HG03442 (cell line): ENCODE measurements at regions not wholly inside any gene's neighbourhood (a gene's known extent, or its start where the extent isn't known, plus 50 kb on each side); places are given as distances from the start of the nearest gene placed in this dataset.
"Not testable (repeated sequence)": the region's sequence is repeated elsewhere in the genome, so short reads cannot be mapped to it uniquely, and the experiment has no call there.

Experiments used
- ATAC-seq: cut with Tn5 transposase; IDR thresholded peaks from one replicate; pipeline ENCODE4 v1.9.1; 2021; ENCODE audit warnings: mild to moderate bottlenecking, moderate library complexity; ENCODE audit not compliant: unreplicated experiment

DNA sequence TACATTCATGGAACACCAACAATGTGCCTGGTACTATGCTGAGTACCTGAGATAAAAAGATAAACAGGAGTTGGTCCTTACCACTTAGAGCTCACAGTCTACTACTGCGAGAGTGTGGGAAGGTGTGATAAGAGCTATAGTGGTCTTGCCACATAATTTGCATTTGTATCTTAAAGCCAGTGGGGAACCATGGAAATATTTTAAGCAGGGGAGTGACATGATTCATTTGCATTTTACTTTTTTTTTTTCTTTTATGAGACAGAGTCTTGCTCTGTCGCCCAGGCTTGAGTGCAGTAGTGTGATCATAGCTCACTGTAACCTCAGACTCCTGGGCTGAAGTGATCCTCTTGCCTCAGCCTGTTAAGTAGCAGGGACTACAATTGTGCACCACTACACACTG, 53.6 kb downstream of the SRGAP2 start:
- ATAC-seq, result peak; percentile 94

DNA sequence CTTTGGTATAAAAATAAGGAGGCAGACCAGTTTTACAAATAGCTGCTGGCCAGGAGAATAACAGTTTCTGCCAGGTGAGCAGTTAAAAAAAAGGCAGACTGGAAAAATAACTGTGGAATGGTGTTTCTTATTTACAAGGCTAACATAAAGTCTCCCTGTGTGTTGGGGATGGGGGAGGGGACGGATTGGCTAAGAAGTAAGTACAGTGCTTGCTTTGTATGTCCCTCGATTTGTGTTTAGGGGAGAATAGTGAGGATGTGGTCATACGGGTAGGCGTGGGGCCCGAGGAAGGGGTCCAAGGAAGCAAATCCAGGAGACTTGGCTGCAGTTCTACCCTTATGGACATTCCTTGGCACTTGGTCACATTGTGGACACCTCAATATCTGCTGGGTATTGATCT, 58.1 kb downstream of the SRGAP2 start:
- ATAC-seq, result not testable (repeated sequence)

- not testable (repeated sequence) for ATAC-seq
These were observed 59.1 kb downstream of the SRGAP2 start for GRCh38 chr1:206262424-206262823.

- ATAC-seq, result not testable (repeated sequence)
These were observed 61.6 kb downstream of the SRGAP2 start for GRCh38 chr1:206264916-206265315.

- not testable (repeated sequence) for ATAC-seq
These were observed 67.8 kb downstream of the SRGAP2 start for GRCh38 chr1:206271153-206271552.

DNA sequence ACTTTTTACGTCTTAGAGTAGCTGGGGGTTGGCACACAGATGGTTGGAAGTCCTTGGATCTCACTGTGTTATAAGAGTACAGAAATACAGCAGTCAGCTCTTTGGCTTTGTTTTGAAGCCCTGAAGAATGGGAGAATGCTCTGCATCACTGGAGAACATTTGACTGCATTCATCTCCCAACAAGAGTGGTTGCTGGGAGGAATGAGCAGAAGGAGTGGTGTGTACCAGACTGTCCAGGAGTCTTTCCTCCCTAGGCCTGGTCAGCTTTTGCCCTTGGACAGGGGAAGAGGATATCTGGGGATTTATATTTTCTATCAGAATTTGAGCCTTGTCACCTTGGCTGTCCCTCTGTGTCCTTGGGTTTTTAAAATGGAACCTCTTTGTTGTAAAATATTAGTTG, 69.8 kb downstream of the SRGAP2 start:
- ATAC-seq, result not testable (repeated sequence)

- ATAC-seq, result not testable (repeated sequence)
These were observed 72.8 kb downstream of the SRGAP2 start for GRCh38 chr1:206276143-206276542.

DNA sequence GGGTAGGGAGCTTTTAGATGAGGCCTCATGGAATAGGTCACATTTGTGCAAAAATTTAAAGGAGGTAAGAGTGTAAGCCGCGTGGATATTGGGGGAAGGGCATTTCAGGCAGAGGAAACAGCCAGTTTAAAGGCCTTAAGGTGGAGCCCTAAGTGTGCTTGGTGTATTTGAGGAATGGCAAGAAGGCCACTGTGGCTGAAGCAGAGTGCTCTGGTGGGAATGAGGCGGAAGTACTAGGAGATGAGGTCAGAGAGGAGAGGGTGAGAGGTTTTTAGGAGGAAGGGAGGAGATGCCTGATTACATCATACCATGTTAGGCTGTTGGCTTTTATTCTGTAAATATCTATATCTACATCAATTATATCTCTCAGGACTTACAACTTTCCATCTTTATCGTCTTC, 75.3 kb downstream of the SRGAP2 start:
- not testable (repeated sequence) for ATAC-seq

GRCh38 chr1:206280683-206281082, 77.3 kb downstream of the SRGAP2 start:
- not testable (repeated sequence) for ATAC-seq

- ATAC-seq, result peak; percentile 75
These were observed 78.7 kb downstream of the SRGAP2 start for GRCh38 chr1:206281912-206282654.

DNA sequence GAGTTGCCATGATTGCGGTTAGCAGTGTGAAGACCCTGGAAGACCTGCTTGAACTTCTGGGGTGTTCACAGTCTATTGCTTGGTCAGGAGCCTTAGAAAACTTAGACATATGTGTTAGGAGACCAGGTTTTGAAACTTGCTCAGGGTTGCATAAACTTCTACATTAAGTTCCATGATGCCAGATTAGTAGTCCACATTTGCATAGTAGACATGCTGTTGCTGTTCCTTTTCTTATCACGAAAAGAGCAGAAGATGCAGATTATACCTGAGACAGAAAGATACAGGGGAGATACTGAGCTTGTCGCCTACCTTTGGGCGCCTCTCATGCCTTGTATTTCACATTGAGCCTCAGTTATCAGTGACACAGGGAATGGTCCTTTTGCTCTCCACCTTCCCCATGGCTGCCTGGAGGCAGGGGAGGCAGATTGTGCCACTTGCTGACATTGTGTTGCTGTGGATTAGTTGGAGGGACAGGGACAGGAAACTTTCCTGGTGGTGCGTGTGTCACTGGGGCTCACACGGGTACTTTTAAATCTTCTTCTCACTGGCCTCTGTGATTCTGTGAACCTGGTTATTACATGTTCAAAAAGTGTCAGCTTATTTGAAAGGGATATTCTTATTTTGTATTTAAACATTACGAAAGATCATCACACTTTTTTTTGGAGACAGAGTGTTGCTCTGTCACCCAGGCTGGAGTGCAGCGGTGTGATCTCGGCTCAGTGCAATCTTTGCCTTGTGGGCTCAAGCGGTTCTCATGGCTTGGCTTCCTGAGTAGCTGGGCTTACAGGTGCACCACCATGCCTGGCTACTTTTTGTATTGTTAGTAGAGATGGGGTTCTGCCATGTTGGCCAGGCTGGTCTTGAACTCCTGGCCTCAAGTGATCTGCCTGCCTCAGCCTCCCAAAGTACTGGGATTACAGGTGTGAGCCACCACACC, 82.0 kb downstream of the SRGAP2 start:
- not testable (repeated sequence) for ATAC-seq

DNA sequence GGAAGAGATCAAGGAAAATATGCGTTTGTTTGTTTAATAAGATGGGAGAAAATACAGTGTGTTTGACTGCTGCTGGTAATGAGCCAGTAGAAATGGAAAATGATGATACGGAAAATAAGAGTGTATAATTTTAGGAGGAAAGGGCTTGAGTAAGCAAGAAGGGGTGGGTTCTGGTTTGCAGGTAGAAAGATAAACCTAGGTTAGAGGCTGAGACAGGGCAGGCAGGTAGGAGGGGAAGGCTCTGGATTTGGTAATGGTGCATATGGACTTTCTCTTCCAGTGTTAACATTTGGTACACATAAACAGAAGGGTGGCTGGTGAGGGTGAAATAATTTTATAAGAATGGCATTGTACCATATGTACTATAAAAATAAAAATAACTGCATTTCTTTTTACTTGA, 84.4 kb downstream of the SRGAP2 start:
- ATAC-seq, result not testable (repeated sequence)

GRCh38 chr1:206288453-206288852, 85.1 kb downstream of the SRGAP2 start:
- peak; percentile 39 for ATAC-seq

GRCh38 chr1:206297145-206298031, 94.0 kb downstream of the SRGAP2 start:
- ATAC-seq, result not testable (repeated sequence)

GRCh38 chr1:206298032-206298392, 94.7 kb downstream of the SRGAP2 start:
- not testable (repeated sequence) for ATAC-seq

- not testable (repeated sequence) for ATAC-seq
These were observed 95.9 kb downstream of the SRGAP2 start for GRCh38 chr1:206299181-206299791.

GRCh38 chr1:206299942-206300341, 96.6 kb downstream of the SRGAP2 start:
- not testable (repeated sequence) for ATAC-seq

DNA sequence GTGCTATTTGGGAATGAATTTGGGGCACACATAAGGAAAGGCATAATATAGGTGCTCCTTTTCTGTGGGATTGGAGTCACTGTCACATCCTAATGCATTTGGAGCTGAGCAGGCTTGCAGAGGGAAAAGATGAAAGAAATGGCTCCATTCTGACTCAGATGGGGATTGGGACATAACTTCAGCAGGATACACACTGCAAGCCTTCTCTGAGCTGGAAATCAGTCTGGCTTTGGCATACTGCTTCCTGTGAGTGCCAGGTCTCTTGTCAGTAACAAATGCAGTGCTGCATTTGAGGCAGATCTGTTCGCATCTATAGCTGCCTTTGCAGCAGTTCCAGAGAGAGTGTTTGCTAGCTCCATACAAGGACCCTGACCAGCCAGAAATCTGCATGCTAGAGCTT, 98.7 kb downstream of the SRGAP2 start:
- not testable (repeated sequence) for ATAC-seq

- not testable (repeated sequence) for ATAC-seq
These were observed 104.1 kb downstream of the SRGAP2 start for GRCh38 chr1:206307442-206307841.

- not testable (repeated sequence) for ATAC-seq
These were observed 107.6 kb downstream of the SRGAP2 start for GRCh38 chr1:206310948-206311347.
